A673 (cell line): ENCODE measurements at regions not wholly inside any gene's neighbourhood (a gene's known extent, or its start where the extent isn't known, plus 50 kb on each side); places are given as distances from the start of the nearest gene placed in this dataset.
"Not testable (repeated sequence)": the region's sequence is repeated elsewhere in the genome, so short reads cannot be mapped to it uniquely, and the experiment has no call there.

ENCODE experiments used
- BruUV-seq: library from RNA; stranded (reverse); fragments of 400-500 nt; replicated peaks from 2 replicates; lab custom pipeline; 2021; lab: Mats Ljungman, UMichigan
- CTCF ChIA-PET: fragments of 300-600 bp; sonication (Branson Sonifier 250); formaldehyde crosslinking; loops from one replicate; lab custom pipeline; 2022; ENCODE audit warnings: antibody characterized with exemption; lab: Charles Lee
- POLR2A ChIA-PET: fragments of 300-600 bp; sonication (Branson Sonifier 250); formaldehyde crosslinking; loops from one replicate; lab custom pipeline; 2022; ENCODE audit warnings: antibody characterized with exemption; ENCODE audit not compliant: low non-redundant PET; lab: Charles Lee
- DNase-seq: peaks from one replicate; pipeline ENCODE4 v3.0.0-alpha.2; 2015; ENCODE audit warnings: low spot score
- H3K27ac ChIP-seq: fragments of 200-600 bp; sonication (generic); 2 replicates; pipeline ENCODE4 v1.5.1; 2016; ENCODE audit warnings: mixed run types, low read depth, mild to moderate bottlenecking, mixed read lengths, antibody characterized with exemption, low read length; ENCODE audit not compliant: poor library complexity, severe bottlenecking
- H3K27me3 ChIP-seq: fragments of 200-600 bp; sonication (generic); replicated peaks from 2 replicates; pipeline ENCODE4 v1.6.1; 2017; ENCODE audit warnings: mixed run types, low read depth, mild to moderate bottlenecking, mixed read lengths, antibody characterized with exemption, low read length; ENCODE audit not compliant: insufficient read depth, poor library complexity
- H3K36me3 ChIP-seq: fragments of 200-600 bp; sonication (generic); 2 replicates; pipeline ENCODE4 v1.6.1; 2016; ENCODE audit warnings: mixed run types, mild to moderate bottlenecking, mixed read lengths, antibody characterized with exemption, low read length; ENCODE audit not compliant: insufficient read depth, poor library complexity, severe bottlenecking
- H3K4me1 ChIP-seq: fragments of 200-600 bp; sonication (generic); 2 replicates; pipeline ENCODE4 v1.6.1; 2017; ENCODE audit warnings: mixed run types, mild to moderate bottlenecking, mixed read lengths, antibody characterized with exemption, low read length; ENCODE audit not compliant: insufficient read depth, poor library complexity, severe bottlenecking
- H3K4me3 ChIP-seq: fragments of 200-600 bp; sonication (generic); 2 replicates; pipeline ENCODE4 v1.5.1; 2016; ENCODE audit warnings: low read depth, mixed run types, mild to moderate bottlenecking, mixed read lengths, low read length; ENCODE audit not compliant: poor library complexity, severe bottlenecking
- H3K9me3 ChIP-seq: fragments of 200-600 bp; sonication (generic); 2 replicates; pipeline ENCODE4 v1.6.1; 2016; ENCODE audit warnings: mixed run types, low read depth, mild to moderate bottlenecking, mixed read lengths, antibody characterized with exemption, low read length; ENCODE audit not compliant: poor library complexity, severe bottlenecking
- EZH2 ChIP-seq: fragments of 200-600 bp; sonication (generic); IDR thresholded peaks from 2 replicates; pipeline ENCODE4 v1.6.1; 2017; ENCODE audit warnings: borderline replicate concordance, low read depth, mild to moderate bottlenecking, mixed read lengths, antibody characterized with exemption, low read length; ENCODE audit not compliant: poor library complexity, severe bottlenecking
- intact Hi-C: fragments of 100-400 bp; cut with micrococcal nuclease; formaldehyde crosslinking; loops from one replicate; pipeline ENCODE4 v1.10.0; 2022; ENCODE audit not compliant: unreplicated experiment
- TF ChIP-seq, protein P1 (sequence below): fragments of 300-800, 200-600 bp; sonication (generic); conservative IDR thresholded peaks from 2 replicates; pipeline ENCODE4 v1.5.1; 2017; ENCODE audit warnings: low read depth, mild to moderate bottlenecking, antibody characterized with exemption, low read length, moderate library complexity, mixed read lengths

DNA sequence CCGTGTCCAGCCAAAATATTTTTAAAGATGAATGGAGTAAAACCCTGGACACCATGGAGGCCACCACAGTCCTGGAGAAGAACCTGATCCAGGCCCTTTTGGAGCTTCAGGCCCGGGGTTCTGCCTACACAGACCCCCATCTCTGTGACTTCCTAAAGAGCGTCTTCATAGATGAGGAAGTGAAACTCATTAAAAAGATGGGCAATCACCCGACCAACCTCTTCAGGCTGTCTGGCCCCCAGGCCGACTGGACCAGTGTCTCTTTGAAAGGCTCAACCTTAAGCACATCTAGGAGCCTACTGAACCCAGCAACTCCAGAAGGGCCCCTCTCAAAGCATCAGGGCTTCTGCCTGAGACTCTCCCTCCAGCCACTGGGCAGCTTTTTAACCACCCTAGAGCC is 107.9 kb upstream of the FAM174B start:
- no peak overlapping the region for H3K27ac ChIP-seq
- no peaks in the 10 kb centered on the region for H3K4me1 ChIP-seq
- intact Hi-C loops: no loop called here
- ChIA-PET CTCF (no interaction called here), POLR2A (no interaction called here)
- no peaks in the 10 kb centered on the region for H3K9me3 ChIP-seq
- no peaks in the 10 kb centered on the region for H3K36me3 ChIP-seq
- H3K4me3 ChIP-seq: no peak overlapping the region
- no TSS peak for BruUV-seq
- H3K27me3 ChIP-seq: no peaks in the 10 kb centered on the region
- TF ChIP-seq, protein P1, sequence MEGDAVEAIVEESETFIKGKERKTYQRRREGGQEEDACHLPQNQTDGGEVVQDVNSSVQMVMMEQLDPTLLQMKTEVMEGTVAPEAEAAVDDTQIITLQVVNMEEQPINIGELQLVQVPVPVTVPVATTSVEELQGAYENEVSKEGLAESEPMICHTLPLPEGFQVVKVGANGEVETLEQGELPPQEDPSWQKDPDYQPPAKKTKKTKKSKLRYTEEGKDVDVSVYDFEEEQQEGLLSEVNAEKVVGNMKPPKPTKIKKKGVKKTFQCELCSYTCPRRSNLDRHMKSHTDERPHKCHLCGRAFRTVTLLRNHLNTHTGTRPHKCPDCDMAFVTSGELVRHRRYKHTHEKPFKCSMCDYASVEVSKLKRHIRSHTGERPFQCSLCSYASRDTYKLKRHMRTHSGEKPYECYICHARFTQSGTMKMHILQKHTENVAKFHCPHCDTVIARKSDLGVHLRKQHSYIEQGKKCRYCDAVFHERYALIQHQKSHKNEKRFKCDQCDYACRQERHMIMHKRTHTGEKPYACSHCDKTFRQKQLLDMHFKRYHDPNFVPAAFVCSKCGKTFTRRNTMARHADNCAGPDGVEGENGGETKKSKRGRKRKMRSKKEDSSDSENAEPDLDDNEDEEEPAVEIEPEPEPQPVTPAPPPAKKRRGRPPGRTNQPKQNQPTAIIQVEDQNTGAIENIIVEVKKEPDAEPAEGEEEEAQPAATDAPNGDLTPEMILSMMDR: no peak
- TF ChIP-seq EZH2: no peak
- no peak for DNase-seq

DNA sequence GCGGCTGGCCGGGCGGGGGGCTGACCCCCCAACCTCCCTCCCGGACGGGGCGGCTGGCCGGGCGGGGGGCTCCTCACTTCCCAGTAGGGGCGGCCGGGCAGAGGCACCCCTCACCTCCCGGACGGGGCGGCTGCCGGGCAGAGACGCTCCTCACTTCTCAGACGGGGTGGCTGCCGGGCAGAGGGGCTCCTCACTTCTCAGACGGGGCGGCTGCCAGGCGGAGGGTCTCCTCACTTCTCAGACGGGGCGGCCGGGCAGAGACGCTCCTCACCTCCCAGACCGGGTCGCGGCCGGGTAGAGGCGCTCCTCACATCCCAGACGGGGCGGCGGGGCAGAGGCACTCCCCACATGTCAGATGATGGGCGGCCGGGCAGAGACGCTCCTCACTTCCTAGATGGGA is 112.6 kb upstream of the FAM174B start:
- H3K27ac ChIP-seq, POLR2A ChIA-PET, H3K4me1 ChIP-seq, H3K9me3 ChIP-seq, H3K27me3 ChIP-seq, H3K4me3 ChIP-seq, CTCF ChIA-PET, intact Hi-C loops, H3K36me3 ChIP-seq, DNase-seq, BruUV-seq: not testable (repeated sequence)

DNA sequence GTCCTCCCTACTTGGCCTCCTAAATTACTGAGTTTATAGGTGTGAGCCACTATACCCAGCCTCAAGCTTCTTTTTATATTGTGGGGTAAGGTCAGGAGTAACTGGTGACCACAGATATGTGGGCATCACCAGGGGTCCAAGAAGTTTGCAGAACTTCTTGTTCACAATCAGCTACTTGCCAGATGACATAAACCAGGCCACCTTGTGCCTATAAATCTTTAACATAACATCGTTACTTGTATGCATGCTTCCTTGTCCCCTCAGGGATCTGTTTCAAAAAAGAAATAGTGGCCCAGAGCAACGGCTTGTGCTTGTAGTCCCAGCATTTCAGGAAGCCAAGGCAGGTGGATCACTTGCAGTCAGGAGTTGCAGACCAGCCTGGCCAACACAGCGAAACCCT is 115.1 kb upstream of the FAM174B start:
- no peaks in the 10 kb centered on the region for H3K4me1 ChIP-seq
- H3K27ac ChIP-seq: no peak overlapping the region
- TF ChIP-seq EZH2: no peak
- TF ChIP-seq, protein P1: no peak
- H3K27me3 ChIP-seq: no peaks in the 10 kb centered on the region
- DNase-seq: no peak
- no peaks in the 10 kb centered on the region for H3K9me3 ChIP-seq
- POLR2A ChIA-PET: no interaction called here
- H3K4me3 ChIP-seq: no peak overlapping the region
- intact Hi-C loops: no loop called here
- H3K36me3 ChIP-seq: no peaks in the 10 kb centered on the region
- CTCF ChIA-PET: no interaction called here
- no TSS peak for BruUV-seq

DNA sequence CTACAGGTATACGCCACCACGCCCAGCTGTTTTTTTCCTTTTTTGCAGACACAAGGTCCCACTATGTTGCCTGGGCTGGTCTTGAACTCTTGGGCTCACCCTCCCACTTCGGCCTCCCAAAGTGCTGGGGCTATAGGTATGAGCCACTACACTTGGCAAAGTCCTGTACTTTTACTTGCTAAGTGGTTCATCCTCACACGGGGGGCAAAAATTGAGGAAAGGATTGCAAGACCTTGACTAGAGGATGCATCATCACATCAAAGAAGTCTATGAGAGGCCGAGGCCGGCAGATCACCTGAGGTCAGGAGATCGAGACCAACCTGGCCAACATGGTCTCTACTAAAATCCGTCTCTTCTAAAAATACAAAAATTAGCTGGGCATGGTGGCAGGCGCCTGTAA is 116.5 kb upstream of the FAM174B start:
- ChIA-PET POLR2A (no interaction called here), CTCF (no interaction called here)
- BruUV-seq: no TSS peak
- Histone ChIP-seq H3K36me3 (no peaks in the 10 kb centered on the region), H3K9me3 (no peaks in the 10 kb centered on the region), H3K4me1 (no peaks in the 10 kb centered on the region), H3K27ac (no peak overlapping the region), H3K27me3 (no peaks in the 10 kb centered on the region), H3K4me3 (no peak overlapping the region)
- TF ChIP-seq EZH2: no peak
- TF ChIP-seq, protein P1: no peak
- intact Hi-C loops: no loop called here
- DNase-seq: no peak
